Colon (tissue), 2 donors: ENCODE measurements at regions not wholly inside any gene's neighbourhood (a gene's known extent, or its start where the extent isn't known, plus 50 kb on each side); places are given as distances from the start of the nearest gene placed in this dataset.

ENCODE experiments used
- FAIRE-seq: peaks from 2 replicates; lab custom pipeline; 2012; peaks lifted over from hg19 to GRCh38; lab: Jason Lieb, UNC
- donor health status: control.
- donor health status: control.

- no peak for FAIRE-seq
Measured at GRCh38 chr15:31510057-31510456, 183.4 kb downstream of the KLF13 start.

- FAIRE-seq: no peak
Measured at GRCh38 chr15:31511707-31512310, 185.2 kb downstream of the KLF13 start.

DNA sequence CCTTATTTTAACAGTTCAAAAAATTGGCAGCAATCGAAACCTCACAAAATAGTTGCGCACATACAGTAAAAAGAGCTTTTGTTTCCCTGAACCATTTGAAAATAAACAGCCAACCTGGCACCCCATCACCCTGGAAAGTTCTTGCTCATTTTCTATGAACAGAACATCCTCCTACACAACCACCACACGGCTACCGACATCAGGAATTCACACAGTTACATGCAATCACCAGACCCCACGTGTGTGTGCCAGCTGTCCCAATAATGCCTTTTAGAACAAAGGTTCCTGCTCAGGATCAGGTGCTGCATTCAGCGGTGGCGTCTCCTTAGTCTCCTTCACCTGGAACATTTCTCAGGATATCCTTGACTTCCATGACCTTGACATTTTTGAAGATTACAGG is 186.5 kb downstream of the KLF13 start:
- no peak for FAIRE-seq

GRCh38 chr15:31516440-31516839 is 189.8 kb downstream of the KLF13 start:
- FAIRE-seq: no peak

- no peak for FAIRE-seq
Measured at GRCh38 chr15:31516874-31517273, 190.2 kb downstream of the KLF13 start.

DNA sequence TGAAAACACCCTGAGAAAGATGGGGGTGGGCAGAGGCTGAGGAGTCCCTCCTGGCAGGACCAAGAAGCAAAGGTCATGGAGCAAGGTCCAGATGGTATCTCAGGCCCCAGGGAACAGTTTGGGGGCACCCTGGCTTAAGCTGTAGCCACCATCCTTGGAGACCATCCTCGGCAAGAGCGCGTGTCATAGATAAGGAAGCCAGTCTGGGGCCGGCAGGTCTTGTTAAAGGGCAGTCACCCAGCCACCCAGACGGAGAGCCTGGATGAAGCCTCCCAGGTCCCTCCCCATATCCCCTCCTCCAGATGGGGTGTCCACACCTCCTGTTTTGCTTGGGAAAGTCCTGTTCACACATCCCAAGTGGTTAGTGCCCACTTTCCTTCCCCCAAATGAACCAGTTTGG is 191.1 kb downstream of the KLF13 start:
- no peak for FAIRE-seq

- FAIRE-seq: no peak
Measured at GRCh38 chr15:31522028-31522427, 195.4 kb downstream of the KLF13 start.

DNA sequence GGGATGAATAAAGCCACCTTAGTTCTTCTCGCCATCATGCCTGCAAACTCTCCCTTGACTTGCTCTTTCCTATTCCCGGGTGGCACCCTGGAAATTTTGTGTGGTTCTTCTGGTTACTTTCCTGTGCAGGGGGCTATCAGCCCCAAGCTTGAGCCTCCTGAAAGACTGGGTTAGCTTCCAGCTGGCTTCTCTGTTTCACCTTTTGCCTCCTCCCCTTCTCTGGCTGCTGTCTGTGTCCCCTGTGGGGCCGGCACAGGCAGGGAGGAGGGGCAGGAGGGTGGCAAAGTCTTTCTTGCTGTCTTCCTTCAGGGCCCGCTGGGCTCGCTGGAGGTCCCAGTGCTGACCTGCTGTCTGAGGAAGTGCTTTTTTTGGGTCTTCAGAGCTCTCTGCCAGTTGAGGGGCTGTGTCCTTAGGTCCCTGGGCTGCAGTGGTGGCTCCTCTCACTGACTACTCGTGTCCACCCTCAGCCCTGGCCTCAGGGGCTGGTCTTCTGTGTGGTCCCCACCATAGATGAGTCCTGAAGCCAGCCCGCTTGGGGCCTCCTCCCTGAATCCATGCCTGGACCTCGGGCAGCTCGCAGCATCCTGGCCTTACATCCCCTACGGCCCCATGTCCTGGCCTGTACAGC is 196.5 kb downstream of the KLF13 start:
- FAIRE-seq: no peak

DNA sequence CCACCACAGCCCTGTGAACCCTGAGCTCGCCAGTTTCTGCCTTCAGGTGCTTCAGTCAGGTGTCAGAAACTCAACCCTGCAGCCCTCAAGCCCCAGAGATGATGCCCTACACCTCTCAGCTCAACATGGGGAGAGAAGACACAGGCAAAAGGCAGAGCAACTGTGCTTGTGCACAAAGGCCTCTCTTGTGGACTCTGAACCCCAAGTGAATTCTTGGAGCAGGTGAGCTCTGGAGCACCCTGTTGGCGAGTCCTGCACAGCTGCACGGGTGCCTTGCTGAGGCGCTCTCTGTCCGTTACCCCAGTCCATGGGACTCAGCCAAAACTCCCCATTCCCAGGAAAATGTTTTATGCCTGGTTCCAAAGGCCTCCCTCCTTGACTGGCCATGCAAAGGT is 197.0 kb downstream of the KLF13 start:
- no peak for FAIRE-seq

- FAIRE-seq: no peak
Measured at GRCh38 chr15:31525185-31525695, 198.6 kb downstream of the KLF13 start.

GRCh38 chr15:31525988-31526665 is 199.5 kb downstream of the KLF13 start:
- no peak for FAIRE-seq

GRCh38 chr15:31526916-31527690 is 200.5 kb downstream of the KLF13 start:
- no peak for FAIRE-seq

DNA sequence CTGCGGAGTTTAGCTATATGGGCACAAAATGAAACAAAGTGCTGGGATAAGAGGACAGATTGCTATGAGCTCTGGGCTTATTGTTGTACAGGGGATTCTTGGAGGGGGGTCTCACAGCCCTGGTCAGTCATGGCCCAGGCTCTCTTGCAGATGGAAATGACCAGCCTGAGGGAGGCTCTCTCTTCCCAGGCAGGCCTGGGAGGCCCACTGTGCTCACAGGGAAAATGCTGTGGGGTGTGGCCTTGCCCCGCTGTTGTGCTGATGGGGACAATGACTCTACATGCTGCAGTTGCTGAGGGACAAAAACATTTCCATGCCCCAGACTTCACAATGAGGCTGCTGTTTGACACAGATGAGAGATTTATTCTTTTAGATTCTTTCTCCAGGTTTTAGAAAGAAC is 202.2 kb downstream of the KLF13 start:
- no peak for FAIRE-seq

DNA sequence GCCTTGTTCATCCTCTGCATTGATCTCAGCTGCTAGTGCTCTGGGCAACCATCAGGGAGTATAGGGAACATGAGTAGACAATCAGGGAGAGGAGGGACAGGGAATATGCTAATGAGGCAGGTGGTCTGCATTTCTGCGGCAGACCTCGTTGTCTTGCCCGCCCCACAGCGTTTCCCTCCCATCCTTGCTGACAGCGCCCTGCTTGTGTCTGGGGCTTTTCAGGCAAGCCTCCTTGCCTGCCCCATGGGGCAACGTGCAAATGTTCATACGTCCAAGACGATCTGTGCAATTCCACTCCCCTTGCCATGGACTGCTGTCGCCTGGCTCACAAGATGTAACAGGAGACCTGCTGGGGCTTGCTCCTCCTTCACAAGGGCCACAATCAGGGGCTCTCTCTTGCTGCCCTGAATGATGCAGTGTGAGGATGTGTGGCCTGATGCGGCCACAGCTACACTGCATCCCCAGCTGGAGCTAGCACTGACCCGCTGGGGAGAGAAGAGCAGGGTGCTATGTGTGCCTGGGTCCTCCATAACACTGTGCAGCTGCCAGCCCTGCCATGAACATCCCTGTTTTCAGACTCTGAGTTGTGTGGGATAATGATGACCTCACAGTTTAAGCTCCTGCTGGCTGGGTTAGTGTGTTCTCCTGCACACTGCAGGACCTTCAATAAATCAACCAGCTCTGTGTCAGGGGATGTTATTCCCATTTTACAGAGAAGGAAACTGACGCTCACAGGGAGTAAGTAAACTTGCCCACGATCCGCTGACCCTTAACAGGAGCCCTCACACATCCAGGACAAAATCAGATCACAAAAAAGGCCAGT is 211.3 kb downstream of the KLF13 start:
- FAIRE-seq: no peak

DNA sequence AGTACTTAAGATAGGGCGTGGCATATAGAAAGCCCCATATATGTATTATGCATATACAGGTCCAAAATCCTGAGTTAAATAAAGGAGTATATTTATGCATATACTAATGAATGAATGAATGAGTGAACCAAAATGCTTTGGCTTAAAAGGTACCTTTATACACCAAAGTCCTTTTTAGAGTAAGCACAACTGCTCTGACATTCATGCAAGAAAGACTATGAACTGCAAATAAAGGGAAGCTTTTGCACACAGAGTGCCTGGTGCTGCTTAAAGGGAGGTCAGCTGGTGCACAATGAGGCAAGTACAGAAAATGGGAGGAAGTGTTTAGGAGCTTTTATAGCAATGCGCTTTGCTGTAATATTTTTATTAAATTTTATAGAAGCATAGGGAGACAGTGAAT is 214.0 kb downstream of the KLF13 start:
- no peak for FAIRE-seq

DNA sequence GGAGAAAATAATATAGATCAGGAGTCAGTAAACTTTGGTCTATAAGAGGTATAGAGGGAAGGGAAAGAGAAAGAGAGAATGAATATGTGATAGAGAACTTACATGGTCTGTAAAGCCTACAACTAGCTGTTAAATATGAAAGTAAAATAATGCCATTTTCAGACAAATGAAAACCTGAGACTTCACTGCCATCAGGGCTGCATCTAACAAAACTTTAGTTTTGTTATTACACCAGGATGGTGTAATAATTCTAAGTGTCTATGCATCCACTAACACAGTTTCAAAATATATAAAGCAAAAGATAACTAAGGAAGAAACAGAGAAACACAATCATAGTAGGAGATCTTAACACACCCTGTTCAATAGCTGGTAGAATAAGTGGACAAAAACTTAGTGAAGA is 217.7 kb downstream of the KLF13 start:
- no peak for FAIRE-seq

GRCh38 chr15:31545257-31545656 is 218.6 kb downstream of the KLF13 start:
- no peak for FAIRE-seq

- no peak for FAIRE-seq
Measured at GRCh38 chr15:31550211-31550977, 223.8 kb downstream of the KLF13 start.

DNA sequence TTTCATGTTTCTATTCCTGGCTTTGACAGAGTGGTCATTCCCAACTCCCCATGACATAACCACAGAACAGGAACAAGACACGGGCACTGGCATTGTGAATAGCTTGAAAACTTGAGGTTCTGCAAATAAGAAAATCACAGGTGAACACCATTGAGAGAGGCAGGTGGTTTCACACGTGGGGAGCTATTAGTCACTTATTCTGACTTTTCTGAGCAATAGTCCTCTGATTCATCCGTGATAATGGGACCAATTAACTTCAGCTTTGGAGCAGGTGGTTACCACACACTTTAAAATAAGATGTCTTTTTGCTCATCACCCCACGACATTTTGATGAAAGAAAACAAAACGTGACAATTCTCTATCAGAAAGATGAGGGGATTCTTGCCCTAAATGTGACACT is 224.7 kb downstream of the KLF13 start:
- no peak for FAIRE-seq

GRCh38 chr15:31552482-31553099 is 226.0 kb downstream of the KLF13 start:
- no peak for FAIRE-seq

- FAIRE-seq: no peak
Measured at GRCh38 chr15:31554261-31554660, 227.6 kb downstream of the KLF13 start.
